MCF 10A (cell line): ENCODE measurements at regions not wholly inside any gene's neighbourhood (a gene's known extent, or its start where the extent isn't known, plus 50 kb on each side); places are given as distances from the start of the nearest gene placed in this dataset.

Experiments
- BruUV-seq: library from RNA; stranded (reverse); fragments of 400-500 nt; replicated peaks from 2 replicates; lab custom pipeline; 2021; lab: Mats Ljungman, UMichigan
- CTCF ChIA-PET: fragments of 300-600 bp; sonication (Branson Sonifier 250); formaldehyde crosslinking; extraction: SDS; loops from one replicate; lab custom pipeline; 2021; ENCODE audit warnings: antibody characterized with exemption, inconsistent platforms; lab: Yijun Ruan, JAX
- POLR2A ChIA-PET: fragments of 300-600, 350-650 bp; sonication (Branson Sonifier 250); formaldehyde crosslinking; extraction: SDS; loops from one replicate; lab custom pipeline; 2020; ENCODE audit warnings: antibody characterized with exemption, inconsistent platforms; lab: Yijun Ruan, JAX
- DNase-seq: peaks from one replicate; pipeline ENCODE4 v3.0.0-alpha.2; 2018; ENCODE audit not compliant: unreplicated experiment
- H3K27ac Mint-ChIP-seq: one replicate; pipeline ENCODE4 v1.8.0; 2022; ENCODE audit warnings: mild to moderate bottlenecking, low read depth, mixed read lengths; ENCODE audit not compliant: unreplicated experiment
- H3K27me3 Mint-ChIP-seq: one replicate; pipeline ENCODE4 v1.8.0; 2022; ENCODE audit warnings: mixed read lengths; ENCODE audit not compliant: insufficient read depth, unreplicated experiment
- H3K36me3 Mint-ChIP-seq: one replicate; pipeline ENCODE4 v1.8.0; 2022; ENCODE audit warnings: mild to moderate bottlenecking, moderate library complexity, mixed read lengths; ENCODE audit not compliant: insufficient read depth, unreplicated experiment
- H3K4me1 Mint-ChIP-seq: one replicate; pipeline ENCODE4 v1.8.0; 2022; ENCODE audit warnings: mixed read lengths; ENCODE audit not compliant: insufficient read depth, unreplicated experiment
- H3K4me3 Mint-ChIP-seq: one replicate; pipeline ENCODE4 v1.8.0; 2022; ENCODE audit warnings: mild to moderate bottlenecking, moderate library complexity, mixed read lengths; ENCODE audit not compliant: unreplicated experiment
- H3K9me3 Mint-ChIP-seq: one replicate; pipeline ENCODE4 v1.8.0; 2022; ENCODE audit warnings: mixed read lengths; ENCODE audit not compliant: unreplicated experiment
- CTCF ChIP-seq: fragments of 200-600 bp; IDR thresholded peaks from one replicate; pipeline ENCODE4 v1.8.0; 2022; ENCODE audit warnings: antibody characterized with exemption, mild to moderate bottlenecking; ENCODE audit not compliant: unreplicated experiment
- intact Hi-C: fragments of 100-400 bp; cut with micrococcal nuclease; formaldehyde crosslinking; loops from 2 replicates; pipeline ENCODE4 v1.14.1; 2022

GRCh38 chr4:45072981-45073380 lies 346.6 kb upstream of the GNPDA2 start:
- H3K27ac Mint-ChIP-seq: no peak overlapping the region
- H3K9me3 Mint-ChIP-seq: peaks cover 15% of the 10 kb centered on the region
- intact Hi-C loops: no loop called here
- POLR2A ChIA-PET: interaction anchor here (0.6 kb wide), 1 partner anchor 9 kb away, joined by 4 read pairs; no protein-coding TSS in a partner anchor
- BruUV-seq: no TSS peak
- TF ChIP-seq CTCF: no peak
- H3K4me3 Mint-ChIP-seq: no peak overlapping the region
- CTCF ChIA-PET: no interaction called here
- H3K4me1 Mint-ChIP-seq: no peaks in the 10 kb centered on the region
- H3K27me3 Mint-ChIP-seq: no peaks in the 10 kb centered on the region
- DNase-seq: no peak
- peaks cover 5% of the 10 kb centered on the region for H3K36me3 Mint-ChIP-seq

- no peaks in the 10 kb centered on the region for H3K36me3 Mint-ChIP-seq
- CTCF ChIA-PET: no interaction called here
- no peak for DNase-seq
These were observed 338.4 kb upstream of the GNPDA2 start for GRCh38 chr4:45064741-45065140.

GRCh38 chr4:45063696-45064095 lies 337.3 kb upstream of the GNPDA2 start:
- intact Hi-C loops: no loop called here
- TF ChIP-seq CTCF: no peak
- DNase-seq: no peak
- Mint-ChIP-seq H3K9me3 (peaks cover 10% of the 10 kb centered on the region), H3K36me3 (no peaks in the 10 kb centered on the region), H3K4me3 (no peak overlapping the region), H3K4me1 (no peaks in the 10 kb centered on the region), H3K27me3 (no peaks in the 10 kb centered on the region), H3K27ac (no peak overlapping the region)
- BruUV-seq: no TSS peak
- ChIA-PET POLR2A (interaction anchor here (0.9 kb wide), 1 partner anchor 10 kb away, joined by 4 read pairs; no protein-coding TSS in a partner anchor), CTCF (no interaction called here)

More at GRCh38 chr4:45064741-45065140, 338.4 kb upstream of the GNPDA2 start:
- Mint-ChIP-seq H3K4me3 (no peak overlapping the region), H3K4me1 (no peaks in the 10 kb centered on the region), H3K27ac (no peak overlapping the region), H3K27me3 (no peaks in the 10 kb centered on the region), H3K9me3 (peaks cover 15% of the 10 kb centered on the region)
- BruUV-seq: no TSS peak
- TF ChIP-seq CTCF: no peak
- intact Hi-C loops: no loop called here
- POLR2A ChIA-PET: interaction anchor here (0.9 kb wide), 1 partner anchor 9 kb away, joined by 4 read pairs; no protein-coding TSS in a partner anchor

GRCh38 chr4:45062935-45063545 lies 336.7 kb upstream of the GNPDA2 start:
- no TSS peak for BruUV-seq
- intact Hi-C loops: no loop called here
- Mint-ChIP-seq H3K36me3 (no peaks in the 10 kb centered on the region), H3K9me3 (peaks cover 7% of the 10 kb centered on the region), H3K27me3 (no peaks in the 10 kb centered on the region), H3K4me1 (no peaks in the 10 kb centered on the region), H3K4me3 (no peak overlapping the region), H3K27ac (no peak overlapping the region)
- DNase-seq: no peak
- CTCF ChIA-PET: no interaction called here
- POLR2A ChIA-PET: no interaction called here
- TF ChIP-seq CTCF: no peak
